Muscle of arm (tissue), 1 donor: ENCODE measurements at regions not wholly inside any gene's neighbourhood (a gene's known extent, or its start where the extent isn't known, plus 50 kb on each side); places are given as distances from the start of the nearest gene placed in this dataset.

Source experiments
- DNase-seq: peaks from one replicate; pipeline ENCODE4 v3.0.0-alpha.2; 2013

DNA sequence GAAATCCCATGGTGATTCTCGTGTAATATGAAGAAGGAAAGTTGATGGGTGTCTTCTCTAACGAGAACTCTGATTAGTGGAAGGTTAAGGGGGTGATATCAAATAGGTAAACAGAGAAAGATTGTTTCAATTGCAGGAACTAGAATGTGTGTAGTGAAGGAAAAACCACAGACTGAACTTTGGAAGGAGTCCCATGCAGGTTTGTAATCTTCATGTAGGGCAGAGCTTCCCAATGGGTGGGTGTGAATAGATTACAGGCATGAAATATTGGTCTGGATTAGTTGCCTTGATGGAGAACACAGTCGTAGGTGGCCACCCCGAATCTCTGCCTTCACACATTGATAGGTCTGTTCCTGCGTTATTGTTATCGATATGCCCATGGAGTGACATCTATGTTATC is 295.5 kb downstream of the KCNRG start:
- no peak for DNase-seq

- DNase-seq: no peak
Observed at GRCh38 chr13:50318887-50319286, 303.6 kb downstream of the KCNRG start.

DNA sequence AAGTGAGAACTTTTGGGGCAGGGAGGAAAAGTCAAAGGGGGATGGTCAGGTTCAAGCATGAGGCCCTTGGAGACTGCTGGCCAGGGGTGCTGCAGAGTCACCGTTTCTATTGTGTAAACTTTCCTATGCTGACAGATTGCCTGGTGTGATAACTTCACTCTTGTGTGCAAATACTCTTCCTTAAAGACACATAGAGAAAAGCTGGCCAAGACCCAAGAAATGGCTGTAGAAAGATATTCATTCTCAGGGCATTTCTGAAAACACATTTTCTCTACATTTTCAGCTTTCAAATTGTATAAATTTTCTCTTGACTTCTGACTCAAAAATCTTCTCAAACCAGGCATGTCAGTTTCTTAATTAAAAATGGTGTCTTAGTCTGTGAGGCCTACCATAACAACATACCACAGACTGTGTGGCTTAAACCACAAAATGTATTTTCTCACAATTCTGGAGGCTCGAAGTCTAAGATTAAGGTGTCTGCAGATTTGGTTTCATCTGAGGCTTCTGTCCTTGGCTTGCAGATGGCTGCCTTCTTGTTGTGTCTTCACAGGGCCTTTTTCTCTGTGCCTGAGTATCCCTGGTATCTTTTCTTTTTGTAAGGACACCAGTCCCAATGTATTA is 304.5 kb downstream of the KCNRG start:
- no peak for DNase-seq

DNA sequence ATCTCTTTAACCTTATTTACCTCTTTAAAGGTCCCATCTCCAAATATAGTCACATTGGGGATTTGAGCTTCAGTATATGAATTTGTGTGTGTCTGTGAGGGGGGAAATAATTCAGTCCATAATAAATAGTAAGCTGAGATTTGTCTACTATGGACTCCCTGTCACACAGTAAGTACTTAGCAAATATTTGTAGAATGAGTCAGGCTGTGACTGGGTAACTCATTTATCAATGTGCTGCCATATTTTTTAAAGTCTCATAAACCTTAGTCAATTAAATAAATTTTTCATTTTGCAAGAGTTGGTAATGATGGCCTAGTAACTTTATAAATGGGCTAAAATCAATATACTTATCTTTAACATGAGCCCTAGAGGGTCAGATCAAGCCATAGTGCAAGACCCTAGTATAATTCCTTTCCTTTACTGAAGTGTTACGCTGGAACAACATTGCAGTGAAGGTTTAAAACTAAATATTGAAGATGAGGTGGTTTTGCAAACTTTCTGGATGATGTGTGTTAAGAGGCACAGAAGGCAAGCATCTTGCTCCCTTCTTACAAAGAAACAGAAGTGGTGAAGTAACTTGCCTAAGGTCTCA is 305.1 kb downstream of the KCNRG start:
- DNase-seq: no peak

DNA sequence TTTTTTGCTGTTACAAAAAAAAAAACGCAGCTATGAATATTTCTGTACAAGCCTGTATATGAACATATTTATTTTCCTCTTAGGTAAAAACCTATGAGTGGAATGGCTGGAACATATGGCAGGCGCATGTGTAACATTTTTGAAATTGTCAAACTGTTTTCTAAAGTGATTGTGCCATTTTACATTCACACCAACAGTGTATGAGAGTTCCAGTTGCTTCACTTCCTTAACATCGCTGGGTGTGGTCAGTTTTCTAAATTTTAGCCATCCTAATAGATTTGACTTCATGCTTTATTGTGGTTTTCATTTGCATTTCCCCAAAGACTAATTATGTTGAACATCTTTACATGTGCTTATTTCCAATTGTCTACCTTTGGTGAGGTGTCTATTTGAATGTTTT is 306.8 kb downstream of the KCNRG start:
- no peak for DNase-seq

DNA sequence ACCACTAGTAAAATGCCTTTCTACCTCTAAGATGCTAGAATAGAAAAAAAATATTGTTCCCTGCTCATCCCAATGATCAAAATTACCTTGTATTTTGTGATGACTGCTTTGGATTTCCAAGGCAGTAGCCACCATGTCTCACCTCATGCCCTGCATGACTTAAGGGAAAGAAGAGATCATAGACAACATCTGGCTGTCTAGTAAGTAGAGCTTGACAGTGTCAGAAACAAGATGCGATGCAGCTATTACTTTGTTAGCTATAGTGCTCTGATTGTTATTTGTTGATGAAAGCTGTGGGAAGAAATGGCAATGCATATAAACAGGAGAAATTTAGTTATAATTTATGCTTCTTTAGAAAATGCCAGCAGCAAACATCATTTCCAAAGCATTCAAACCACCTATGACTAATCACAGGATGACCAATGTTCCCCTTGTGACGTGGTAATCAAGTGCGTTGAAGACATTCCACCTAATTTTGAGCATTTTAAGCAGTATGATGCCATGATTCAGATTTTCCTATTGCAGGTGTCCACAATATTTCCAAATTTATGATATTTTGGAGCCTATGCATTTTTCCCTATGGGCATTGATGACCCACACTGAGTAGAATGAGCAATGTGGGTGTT is 308.3 kb downstream of the KCNRG start:
- no peak for DNase-seq

DNA sequence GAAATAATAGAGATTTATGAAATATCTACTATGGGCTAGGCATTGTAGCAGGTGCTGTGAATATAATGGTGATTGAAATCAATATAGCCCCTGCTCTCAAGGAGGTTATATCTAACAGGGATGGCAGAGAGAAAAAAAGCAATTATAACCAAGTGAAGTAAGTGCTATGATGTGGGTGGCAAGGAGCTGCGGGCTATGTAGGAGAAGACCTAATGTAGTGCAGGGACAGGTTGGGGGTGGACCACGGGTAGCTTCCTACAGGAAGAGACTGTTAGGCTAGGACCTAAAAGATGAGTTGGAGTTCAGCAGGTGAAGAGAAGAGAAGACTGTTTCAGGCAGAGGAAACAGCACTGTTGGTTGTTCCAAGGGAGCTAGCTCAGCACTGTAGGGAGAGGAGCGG is 311.0 kb downstream of the KCNRG start:
- no peak for DNase-seq

- DNase-seq: peak; percentile 28
Observed at GRCh38 chr13:50326811-50327210, 311.6 kb downstream of the KCNRG start.

- no peak for DNase-seq
Observed at GRCh38 chr13:50334115-50334778, 319.0 kb downstream of the KCNRG start.

- no peak for DNase-seq
Observed at GRCh38 chr13:50334944-50335343, 319.7 kb downstream of the KCNRG start.

DNA sequence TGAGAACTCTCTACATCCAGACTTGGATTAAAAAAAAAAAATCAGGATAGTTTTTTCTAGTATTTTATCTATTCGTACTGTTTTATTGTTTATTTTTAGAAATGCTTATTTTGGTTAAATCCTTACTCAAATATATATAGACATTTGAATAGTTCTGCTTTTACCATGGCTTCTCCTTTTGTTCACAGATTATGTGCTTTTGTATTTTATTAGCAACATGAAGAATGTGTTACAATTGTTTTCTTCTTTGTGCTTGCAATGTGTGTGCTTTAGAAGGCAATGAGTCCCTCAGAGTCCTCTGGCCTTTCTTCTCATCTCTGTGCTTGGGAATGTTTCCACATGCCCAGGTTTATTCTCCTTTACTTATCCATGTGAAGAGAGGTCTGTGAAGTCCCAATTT is 324.0 kb downstream of the KCNRG start:
- DNase-seq: no peak

GRCh38 chr13:50340146-50340545 is 324.9 kb downstream of the KCNRG start:
- no peak for DNase-seq

GRCh38 chr13:50340551-50341287 is 325.5 kb downstream of the KCNRG start:
- peak; percentile 60 for DNase-seq

GRCh38 chr13:50341526-50341925 is 326.3 kb downstream of the KCNRG start:
- no peak for DNase-seq

GRCh38 chr13:50344717-50345116 is 329.5 kb downstream of the KCNRG start:
- DNase-seq: no peak

DNA sequence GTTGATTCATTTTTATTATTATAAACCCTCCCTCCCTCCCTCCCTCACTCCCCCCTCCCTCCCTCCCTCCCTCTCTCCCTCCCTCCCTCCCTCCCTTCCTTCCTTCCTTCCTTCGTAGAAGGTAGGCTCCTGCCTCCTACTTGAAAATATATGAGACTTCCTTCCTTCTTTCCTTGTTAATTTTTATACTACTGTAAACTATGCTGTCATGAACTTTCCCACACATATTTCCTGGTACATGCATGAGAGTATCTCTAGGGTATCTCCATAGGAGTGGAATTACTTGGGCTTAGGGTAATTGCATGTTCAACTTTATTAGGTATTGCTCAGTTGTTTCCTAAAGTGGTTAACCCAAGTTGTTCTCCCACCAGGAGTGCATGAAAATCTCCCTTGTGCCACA is 330.6 kb downstream of the KCNRG start:
- DNase-seq: no peak

- no peak for DNase-seq
Observed at GRCh38 chr13:50348371-50348770, 333.1 kb downstream of the KCNRG start.

DNA sequence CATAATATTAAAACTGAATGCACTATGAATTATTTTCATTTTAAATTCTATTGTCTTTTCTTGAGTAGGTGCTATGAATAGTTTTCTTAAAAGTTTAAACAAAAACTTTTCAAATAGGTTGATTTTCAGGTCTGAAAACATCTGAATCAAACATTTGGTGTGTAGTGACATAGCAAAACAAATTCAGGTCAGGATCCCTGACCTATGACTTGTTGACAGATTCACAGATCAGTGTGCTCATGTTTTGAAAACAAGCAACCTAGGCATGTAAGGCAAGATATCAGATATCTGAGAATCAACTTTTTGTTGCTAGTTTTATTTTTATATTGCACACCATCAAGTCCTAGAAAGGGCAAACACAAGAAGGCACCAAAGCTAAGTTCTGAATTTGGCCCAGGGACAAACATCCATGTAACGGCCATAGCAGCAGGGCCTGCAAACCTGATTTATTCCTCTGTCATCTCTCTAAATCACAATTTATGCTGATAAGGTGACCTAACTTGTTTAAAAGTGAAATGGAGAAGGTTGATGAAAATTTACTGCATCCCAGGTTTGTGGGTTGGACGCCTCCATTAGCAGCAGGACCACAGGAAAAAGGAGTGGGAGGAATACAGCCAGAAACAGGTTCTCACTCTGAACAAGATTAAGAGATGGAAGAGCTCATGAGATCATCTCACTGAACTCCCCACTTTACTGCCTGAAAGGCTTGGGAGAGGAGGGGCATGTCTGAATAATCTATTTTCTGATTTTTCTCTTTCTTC is 337.7 kb downstream of the KCNRG start:
- DNase-seq: no peak

DNA sequence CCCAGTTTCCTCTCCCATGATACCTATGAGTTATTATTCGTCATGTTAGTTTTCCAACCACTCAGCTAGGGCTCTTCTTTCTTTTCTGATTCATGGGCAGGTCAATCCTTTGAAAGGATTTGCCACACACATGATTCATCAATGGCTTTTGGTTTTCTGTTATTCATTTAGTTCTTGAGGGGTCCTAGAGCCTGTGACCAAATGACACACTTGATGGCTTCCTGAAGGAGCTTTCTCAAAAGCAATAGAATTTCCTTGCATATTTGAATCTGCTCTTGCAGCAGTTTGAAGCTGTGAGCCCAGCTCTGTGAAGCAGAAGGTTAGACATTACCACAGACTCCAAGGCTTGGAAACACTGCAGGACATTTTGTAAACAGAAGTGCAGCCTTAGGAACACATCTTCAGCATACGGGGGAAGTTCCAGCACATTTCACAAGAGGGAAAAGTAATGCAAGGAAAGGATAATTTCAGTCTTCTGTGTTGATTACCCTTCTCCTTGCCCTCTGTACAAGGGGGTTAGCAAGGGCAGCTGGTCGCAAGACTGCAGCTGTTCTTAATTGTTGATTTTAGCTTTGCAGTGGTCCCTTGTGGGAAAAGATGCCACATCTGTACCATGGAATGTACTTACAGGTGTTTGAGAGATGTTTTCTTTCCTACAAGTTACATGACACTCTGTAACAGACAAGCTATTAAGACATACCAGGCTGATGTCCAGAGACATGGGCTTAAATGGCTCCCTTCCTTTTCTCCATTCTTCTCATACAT is 338.6 kb downstream of the KCNRG start:
- DNase-seq: no peak

DNA sequence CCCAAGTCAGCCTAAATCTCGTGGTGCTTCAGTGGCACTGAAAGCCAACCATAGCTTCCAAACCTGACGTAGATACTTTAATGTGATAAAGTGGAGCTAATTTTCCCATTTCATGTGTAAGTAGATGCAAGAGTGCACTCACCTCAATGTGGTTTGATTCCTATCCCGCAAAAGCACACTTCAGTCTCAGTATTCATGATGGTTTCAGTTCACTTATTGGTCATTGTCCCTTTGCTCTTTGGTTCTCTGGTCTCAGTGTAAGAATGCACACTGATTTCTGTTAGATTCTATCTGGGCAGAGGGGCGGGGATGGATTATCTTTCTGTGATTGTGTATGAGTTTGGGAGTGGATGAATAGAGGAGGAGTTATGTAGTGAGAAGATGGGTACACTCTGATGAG is 340.6 kb downstream of the KCNRG start:
- DNase-seq: no peak

GRCh38 chr13:50357136-50357535 is 341.9 kb downstream of the KCNRG start:
- no peak for DNase-seq
